Ishikawa (cell line): ENCODE measurements at regions not wholly inside any gene's neighbourhood (a gene's known extent, or its start where the extent isn't known, plus 50 kb on each side); places are given as distances from the start of the nearest gene placed in this dataset.

Source experiments
- CEBPB ChIP-seq: IDR thresholded peaks from 2 replicates; pipeline ENCODE4 v1.6.1; 2012
- CREB1 ChIP-seq: IDR thresholded peaks from 2 replicates; pipeline ENCODE4 v1.6.1; 2012; ENCODE audit warnings: low read depth
- EGR1 ChIP-seq: IDR thresholded peaks from 2 replicates; pipeline ENCODE4 v1.6.1; 2012
- EP300 ChIP-seq: IDR thresholded peaks from 2 replicates; pipeline ENCODE4 v1.6.1; 2012; ENCODE audit warnings: borderline replicate concordance
- FOXM1 ChIP-seq: IDR thresholded peaks from 2 replicates; pipeline ENCODE4 v1.6.1; 2012; ENCODE audit warnings: low read depth, borderline replicate concordance
- MAX ChIP-seq: IDR thresholded peaks from 2 replicates; pipeline ENCODE4 v1.6.1; 2012
- NFIC ChIP-seq: IDR thresholded peaks from 2 replicates; pipeline ENCODE4 v1.6.1; 2012
- RAD21 ChIP-seq: IDR thresholded peaks from 2 replicates; pipeline ENCODE4 v1.6.1; 2012; ENCODE audit warnings: low read depth
- REST ChIP-seq: IDR thresholded peaks from 2 replicates; pipeline ENCODE4 v1.6.1; 2012; ENCODE audit warnings: low read depth, mild to moderate bottlenecking
- TAF1 ChIP-seq: IDR thresholded peaks from 2 replicates; pipeline ENCODE4 v1.6.1; 2012; ENCODE audit warnings: low read depth, mild to moderate bottlenecking
- TCF12 ChIP-seq: IDR thresholded peaks from 2 replicates; pipeline ENCODE4 v1.6.1; 2012; ENCODE audit warnings: low read depth
- TEAD4 ChIP-seq: IDR thresholded peaks from 2 replicates; pipeline ENCODE4 v1.6.1; 2012
- USF1 ChIP-seq: IDR thresholded peaks from 2 replicates; pipeline ENCODE4 v1.6.1; 2012
- YY1 ChIP-seq: IDR thresholded peaks from 2 replicates; pipeline ENCODE4 v1.6.1; 2012; ENCODE audit warnings: low read depth
- ZBTB7A ChIP-seq: IDR thresholded peaks from 2 replicates; pipeline ENCODE4 v1.6.1; 2012; ENCODE audit warnings: low read depth

GRCh38 chr15:100801256-100801900 lies 78.3 kb upstream of the ALDH1A3 start:
- TF ChIP-seq TEAD4 (no peak), EGR1 (no peak), FOXM1 (no peak), CREB1 (no peak), TAF1 (no peak), EP300 (no peak), YY1 (no peak)

GRCh38 chr15:100802421-100803170 lies 77.0 kb upstream of the ALDH1A3 start:
- TF ChIP-seq ZBTB7A (no peak), RAD21 (no peak), TCF12 (no peak), CREB1 (no peak), NFIC (no peak), FOXM1 (no peak), TAF1 (no peak), YY1 (no peak), EP300 (no peak), CEBPB (no peak), MAX (no peak), USF1 (no peak), TEAD4 (no peak)

GRCh38 chr15:100803171-100803440 lies 76.5 kb upstream of the ALDH1A3 start:
- TF ChIP-seq TAF1 (no peak), YY1 (no peak), CEBPB (no peak), FOXM1 (no peak), EP300 (no peak), RAD21 (no peak), MAX (no peak), CREB1 (no peak), ZBTB7A (no peak), USF1 (no peak), REST (no peak), EGR1 (no peak), NFIC (no peak), TEAD4 (no peak), TCF12 (no peak)

- TF ChIP-seq YY1 = no peak
- TF ChIP-seq EP300 = no peak
- no peak for TF ChIP-seq EGR1
- no peak for TF ChIP-seq REST
- TF ChIP-seq CREB1 = no peak
Observed at GRCh38 chr15:100806157-100806556, 73.5 kb upstream of the ALDH1A3 start.

GRCh38 chr15:100807028-100807427 lies 72.6 kb upstream of the ALDH1A3 start:
- TF ChIP-seq NFIC (no peak), USF1 (no peak), TCF12 (no peak), YY1 (no peak), EP300 (no peak), ZBTB7A (no peak), EGR1 (no peak), RAD21 (no peak), REST (no peak), MAX (no peak), TAF1 (no peak), FOXM1 (no peak), CREB1 (no peak), TEAD4 (no peak)
